Common myeloid progenitor, CD34-positive (primary cell): ENCODE measurements at regions not wholly inside any gene's neighbourhood (a gene's known extent, or its start where the extent isn't known, plus 50 kb on each side); places are given as distances from the start of the nearest gene placed in this dataset.

Source experiments
- CTCF ChIA-PET: fragments of 350-600 bp; sonication (Branson Sonifier 250); formaldehyde crosslinking; loops from one replicate; lab custom pipeline; 2021; ENCODE audit warnings: antibody characterized with exemption; lab: Charles Lee
- POLR2A ChIA-PET: fragments of 350-600 bp; sonication (Branson Sonifier 250); formaldehyde crosslinking; loops from one replicate; lab custom pipeline; 2021; ENCODE audit warnings: antibody characterized with exemption; lab: Charles Lee
- DNase-seq, 3 donors: peaks; one replicate each; pipeline versions ENCODE4 v3.0.0 to v3.0.0-alpha.2; 2013
- H3K27ac ChIP-seq, 2 experiments: 1 replicate in 1 of 2; 2 replicates in 1 of 2; pipeline ENCODE4 v1.7.0; 2013; ENCODE audit warnings: inconsistent platforms in 2 of 2, low read length in 2 of 2, mild to moderate bottlenecking in 2 of 2, low read depth in 1 of 2, moderate library complexity in 1 of 2; ENCODE audit not compliant: severe bottlenecking in 2 of 2, insufficient read depth in 1 of 2, poor library complexity in 1 of 2
- H3K27me3 ChIP-seq, 5 experiments: replicated peaks in 2 of 5; 1 replicate in 3 of 5; 2 replicates in 2 of 5; pipeline versions ENCODE4 v1.6.1 to v1.7.0; 2013; ENCODE audit warnings: low read length in 4 of 5, mild to moderate bottlenecking in 2 of 5, moderate library complexity in 2 of 5, inconsistent platforms in 1 of 5; ENCODE audit not compliant: insufficient read depth in 5 of 5, control insufficient read depth in 4 of 5
- H3K36me3 ChIP-seq, 4 experiments: 1 replicate in 2 of 4; 2 replicates in 2 of 4; pipeline versions ENCODE4 v1.6.1 to v1.7.0; 2013; ENCODE audit warnings: low read length in 3 of 4, control low read depth in 1 of 4, mild to moderate bottlenecking in 1 of 4; ENCODE audit not compliant: control insufficient read depth in 4 of 4, insufficient read depth in 4 of 4
- H3K4me1 ChIP-seq, 4 experiments: 1 replicate in 3 of 4; 2 replicates in 1 of 4; pipeline versions ENCODE4 v1.6.1 to v1.7.1; 2013; ENCODE audit warnings: low read length in 3 of 4, mild to moderate bottlenecking in 3 of 4, control low read depth in 1 of 4, inconsistent platforms in 1 of 4, moderate library complexity in 1 of 4; ENCODE audit not compliant: control insufficient read depth in 4 of 4, insufficient read depth in 4 of 4; ENCODE audit errors: control extremely low read depth in 1 of 4
- H3K4me3 ChIP-seq, 7 experiments: 1 replicate in 4 of 7; 2 replicates in 3 of 7; pipeline versions ENCODE4 v1.5.1 to v1.7.0; 2013; ENCODE audit warnings: mild to moderate bottlenecking in 7 of 7, low read length in 6 of 7, moderate library complexity in 6 of 7, inconsistent platforms in 2 of 7, low read depth in 2 of 7, control low read depth in 1 of 7; ENCODE audit not compliant: insufficient read depth in 4 of 7, control insufficient read depth in 1 of 7; ENCODE audit errors: extremely low read depth in 1 of 7
- H3K9me3 ChIP-seq, 5 experiments: 1 replicate in 4 of 5; 2 replicates in 1 of 5; pipeline versions ENCODE4 v1.6.1 to v1.7.1; 2013; ENCODE audit warnings: low read length in 4 of 5, mild to moderate bottlenecking in 2 of 5, inconsistent platforms in 1 of 5, low read depth in 1 of 5, moderate library complexity in 1 of 5; ENCODE audit not compliant: control insufficient read depth in 4 of 5, insufficient read depth in 2 of 5; ENCODE audit errors: control extremely low read depth in 1 of 5
- WGBS: methylation state at CpG from one replicate; pipeline ENCODE4 v1.1.5; 2013; ENCODE audit not compliant: insufficient coverage; 5-methylcytosine and 5-hydroxymethylcytosine counted together

- Histone ChIP-seq H3K4me3 (no peak overlapping the region), H3K27ac (no peak overlapping the region), H3K4me1 (no peaks in the 10 kb centered on the region), H3K36me3 (no peaks in the 10 kb centered on the region), H3K9me3 (no peaks in the 10 kb centered on the region), H3K27me3 (peaks cover 0 to 2% (median 0%) of the 10 kb centered on the region in 5 experiments)
- DNase-seq: no peak
- CTCF ChIA-PET: no interaction called here
- POLR2A ChIA-PET: no interaction called here
- WGBS: 94% methylated on average over 5 of the region's 5 CpGs
Observed at GRCh38 chr17:13721705-13722104, 120.0 kb upstream of the HS3ST3A1 start.

- H3K4me3 ChIP-seq: no peak overlapping the region
- H3K9me3 ChIP-seq: no peaks in the 10 kb centered on the region
- no peaks in the 10 kb centered on the region for H3K4me1 ChIP-seq
- H3K27ac ChIP-seq: no peak overlapping the region
- ChIA-PET POLR2A (no interaction called here), CTCF (interaction anchor here (1.6 kb wide), 1 partner anchor 35 kb away, joined by 4 read pairs; no protein-coding TSS in a partner anchor)
- WGBS: 50% methylated on average over 2 of the region's 2 CpGs
- peaks cover 0 to 2% (median 0%) of the 10 kb centered on the region in 5 experiments for H3K27me3 ChIP-seq
- no peaks in the 10 kb centered on the region for H3K36me3 ChIP-seq
- no peak for DNase-seq
Observed at GRCh38 chr17:13725288-13725990, 123.7 kb upstream of the HS3ST3A1 start.

GRCh38 chr17:13727441-13728171, 125.9 kb upstream of the HS3ST3A1 start:
- no peak overlapping the region for H3K27ac ChIP-seq
- 100% methylated on average over 2 of the region's 6 CpGs for WGBS

GRCh38 chr17:13728781-13729180, 127.1 kb upstream of the HS3ST3A1 start:
- WGBS: 80% methylated on average over 2 of the region's 4 CpGs
- no peak overlapping the region for H3K27ac ChIP-seq
- ChIA-PET POLR2A (no interaction called here), CTCF (no interaction called here)
- no peaks in the 10 kb centered on the region for H3K4me1 ChIP-seq
- no peaks in the 10 kb centered on the region for H3K27me3 ChIP-seq
- H3K36me3 ChIP-seq: no peaks in the 10 kb centered on the region
- H3K4me3 ChIP-seq: no peak overlapping the region
- no peak for DNase-seq
- H3K9me3 ChIP-seq: peaks cover 0 to 1% (median 0%) of the 10 kb centered on the region in 5 experiments

More at GRCh38 chr17:13727441-13728171, 125.9 kb upstream of the HS3ST3A1 start:
- ChIA-PET CTCF (no interaction called here), POLR2A (no interaction called here)
- Histone ChIP-seq H3K9me3 (peaks cover 0 to 1% (median 0%) of the 10 kb centered on the region in 5 experiments), H3K4me3 (no peak overlapping the region), H3K27me3 (no peaks in the 10 kb centered on the region), H3K4me1 (no peaks in the 10 kb centered on the region), H3K36me3 (no peaks in the 10 kb centered on the region)
- DNase-seq: no peak

GRCh38 chr17:13729466-13730134, 127.9 kb upstream of the HS3ST3A1 start:
- CTCF ChIA-PET: no interaction called here

GRCh38 chr17:13734880-13735279, 133.2 kb upstream of the HS3ST3A1 start:
- WGBS: no CpG with 5 or more reads among the region's 1 CpG
- CTCF ChIA-PET: no interaction called here
- no peak for DNase-seq
- POLR2A ChIA-PET: no interaction called here
- Histone ChIP-seq H3K9me3 (peaks cover 0 to 1% (median 0%) of the 10 kb centered on the region in 5 experiments), H3K36me3 (no peaks in the 10 kb centered on the region), H3K4me3 (no peak overlapping the region), H3K4me1 (no peaks in the 10 kb centered on the region), H3K27ac (no peak overlapping the region), H3K27me3 (peaks cover 0 to 3% (median 0%) of the 10 kb centered on the region in 5 experiments)

More at GRCh38 chr17:13729466-13730134, 127.9 kb upstream of the HS3ST3A1 start:
- WGBS: 96% methylated on average over 5 of the region's 10 CpGs
- H3K27ac ChIP-seq: no peak overlapping the region
- H3K4me3 ChIP-seq: no peak overlapping the region
- no peak for DNase-seq
- H3K9me3 ChIP-seq: peaks cover 0 to 1% (median 0%) of the 10 kb centered on the region in 5 experiments
- H3K36me3 ChIP-seq: no peaks in the 10 kb centered on the region
- no peaks in the 10 kb centered on the region for H3K27me3 ChIP-seq
- no peaks in the 10 kb centered on the region for H3K4me1 ChIP-seq
- POLR2A ChIA-PET: no interaction called here
